Endothelial cell of umbilical vein (primary cell): ENCODE measurements at regions not wholly inside any gene's neighbourhood (a gene's known extent, or its start where the extent isn't known, plus 50 kb on each side); places are given as distances from the start of the nearest gene placed in this dataset.

Source experiments
- BruUV-seq: library from RNA; stranded (reverse); fragments of 400-500 nt; replicated peaks from 2 replicates; lab custom pipeline; 2021; lab: Mats Ljungman, UMichigan
- CTCF ChIA-PET: fragments of 300-600, 350-600 bp; sonication (Branson Sonifier 250); formaldehyde crosslinking; loops from one replicate; lab custom pipeline; 2021; ENCODE audit warnings: antibody characterized with exemption, inconsistent platforms; lab: Charles Lee
- POLR2A ChIA-PET: fragments of 300-600, 350-600 bp; sonication (Branson Sonifier 250); formaldehyde crosslinking; loops from one replicate; lab custom pipeline; 2021; ENCODE audit warnings: antibody characterized with exemption, inconsistent platforms; lab: Charles Lee
- DNase-seq: peaks from one replicate; pipeline ENCODE4 v3.0.0-alpha.2; 2011; ENCODE audit warnings: low read depth, low spot score
- FAIRE-seq: peaks from 2 replicates; lab custom pipeline; 2011; peaks lifted over from hg19 to GRCh38; lab: Jason Lieb, UNC
- H2AFZ ChIP-seq: 2 replicates; pipeline ENCODE4 v1.6.0; 2012; ENCODE audit warnings: low read depth, low read length, control low read depth, inconsistent platforms
- H3K27ac ChIP-seq: 2 replicates; pipeline ENCODE4 v1.5.1; 2011; ENCODE audit warnings: low read depth, mild to moderate bottlenecking, control low read depth, low read length, moderate library complexity; ENCODE audit not compliant: insufficient read depth
- H3K27me3 ChIP-seq, 2 experiments: 2 replicates each; pipeline versions ENCODE4 v1.6.0 to v1.6.1; 2011; ENCODE audit warnings: low read length in 2 of 2, mixed read lengths in 1 of 2; ENCODE audit not compliant: control insufficient read depth in 2 of 2, insufficient read depth in 2 of 2
- H3K36me3 ChIP-seq, 2 experiments: 2 replicates in 1 of 2; 3 replicates in 1 of 2; pipeline ENCODE4 v1.5.1; 2011; ENCODE audit warnings: low read length in 2 of 2, mild to moderate bottlenecking in 1 of 2, moderate library complexity in 1 of 2; ENCODE audit not compliant: control insufficient read depth in 2 of 2, insufficient read depth in 2 of 2; ENCODE audit errors: extremely low read depth in 1 of 2
- H3K4me1 ChIP-seq: 3 replicates; pipeline ENCODE4 v1.5.1; 2011; ENCODE audit warnings: mild to moderate bottlenecking, low read length; ENCODE audit not compliant: control insufficient read depth, insufficient read depth; ENCODE audit errors: extremely low read depth
- H3K4me2 ChIP-seq: 2 replicates; pipeline ENCODE4 v1.6.1; 2011; ENCODE audit warnings: low read length, control low read depth, mixed read lengths; ENCODE audit not compliant: insufficient read depth
- H3K4me3 ChIP-seq, 3 experiments: fragments of 200-600 bp in 1 of 3; sonication (generic), shearing (Covaris generic) in 1 of 3; replicated peaks in 1 of 3; 2 replicates each; pipeline ENCODE4 v1.5.1; 2011 to 2016; ENCODE audit warnings: control low read depth in 3 of 3, low read length in 3 of 3, mild to moderate bottlenecking in 2 of 3, inconsistent platforms in 1 of 3, low read depth in 1 of 3, moderate library complexity in 1 of 3; ENCODE audit not compliant: insufficient read depth in 1 of 3
- H3K79me2 ChIP-seq: 2 replicates; pipeline ENCODE4 v1.6.0; 2012; ENCODE audit warnings: low read length, inconsistent platforms; ENCODE audit not compliant: control insufficient read depth, insufficient read depth
- H3K9ac ChIP-seq: replicated peaks from 2 replicates; pipeline ENCODE3; 2011; ENCODE audit warnings: low read length, control low read depth; ENCODE audit not compliant: insufficient read depth; ENCODE audit errors: extremely low read depth
- H3K9me1 ChIP-seq: replicated peaks from 3 replicates; pipeline ENCODE4 v1.6.0; 2011; ENCODE audit warnings: mild to moderate bottlenecking, low read length; ENCODE audit not compliant: control insufficient read depth, insufficient read depth; ENCODE audit errors: extremely low read depth
- H3K9me3 ChIP-seq: replicated peaks from 2 replicates; pipeline ENCODE4 v1.5.1; 2012; ENCODE audit warnings: low read length, inconsistent platforms; ENCODE audit not compliant: control insufficient read depth, insufficient read depth
- H4K20me1 ChIP-seq: replicated peaks from 2 replicates; pipeline ENCODE3; 2011; ENCODE audit warnings: mild to moderate bottlenecking, low read length; ENCODE audit not compliant: control insufficient read depth, insufficient read depth; ENCODE audit errors: extremely low read depth
- EZH2 ChIP-seq: IDR thresholded peaks from 2 replicates; pipeline ENCODE4 v1.6.1; 2012; ENCODE audit warnings: borderline replicate concordance, low read depth, mild to moderate bottlenecking, moderate library complexity, low read length, inconsistent platforms; ENCODE audit not compliant: severe bottlenecking
- FOS ChIP-seq: IDR thresholded peaks from 2 replicates; pipeline ENCODE4 v1.6.1; 2011; ENCODE audit warnings: mild to moderate bottlenecking, low read length, moderate library complexity, borderline replicate concordance; ENCODE audit not compliant: insufficient read depth
- GATA2 ChIP-seq: IDR thresholded peaks from 2 replicates; pipeline ENCODE4 v1.7.0; 2011; ENCODE audit warnings: low read depth, mild to moderate bottlenecking, moderate library complexity, mixed read lengths, low read length; ENCODE audit not compliant: insufficient read length, insufficient read depth
- JUN ChIP-seq: IDR thresholded peaks from 2 replicates; pipeline ENCODE4 v1.6.1; 2011; ENCODE audit warnings: borderline replicate concordance, low read depth; ENCODE audit not compliant: insufficient read length, insufficient read depth
- MYC ChIP-seq: IDR thresholded peaks from one replicate; pipeline ENCODE4 v1.6.1; 2011; ENCODE audit warnings: mild to moderate bottlenecking, low read depth, low read length
- POLR2A ChIP-seq: IDR thresholded peaks from 2 replicates; pipeline ENCODE4 v1.6.1; 2012; ENCODE audit warnings: low read depth, mild to moderate bottlenecking, control low read depth, low read length
- POLR2AphosphoS5 ChIP-seq: IDR thresholded peaks from 2 replicates; pipeline ENCODE4 v1.6.1; 2012; ENCODE audit warnings: low read depth, mild to moderate bottlenecking, control low read depth, low read length, moderate library complexity; ENCODE audit not compliant: insufficient read depth
- dilution Hi-C: fragments of 300-500 bp; cut with MboI; formaldehyde crosslinking; loops from one replicate; pipeline ENCODE4 v1.15.0; 2019; ENCODE audit warnings: low sequenced_read_pairs; ENCODE audit not compliant: extremely low pct_ligation_motif_present
- intact Hi-C: fragments of 100-400 bp; cut with micrococcal nuclease; formaldehyde crosslinking; loops from one replicate; pipeline ENCODE4 v1.10.0; 2022
- TF ChIP-seq, protein P1 (sequence below), 2 donors: IDR thresholded peaks; 1 replicate in 1 of 2; 2 replicates in 1 of 2; pipeline ENCODE4 v1.5.1; 2011; ENCODE audit warnings: low read length in 2 of 2, mild to moderate bottlenecking in 2 of 2, moderate library complexity in 2 of 2, control low read depth in 1 of 2, inconsistent platforms in 1 of 2, low read depth in 1 of 2; ENCODE audit not compliant: insufficient read depth in 1 of 2; ENCODE audit errors: extremely low read depth in 1 of 2
- TF ChIP-seq, protein P2 (sequence below): IDR thresholded peaks from 2 replicates; pipeline ENCODE4 v1.6.1; 2011; ENCODE audit not compliant: insufficient read depth, insufficient read length

DNA sequence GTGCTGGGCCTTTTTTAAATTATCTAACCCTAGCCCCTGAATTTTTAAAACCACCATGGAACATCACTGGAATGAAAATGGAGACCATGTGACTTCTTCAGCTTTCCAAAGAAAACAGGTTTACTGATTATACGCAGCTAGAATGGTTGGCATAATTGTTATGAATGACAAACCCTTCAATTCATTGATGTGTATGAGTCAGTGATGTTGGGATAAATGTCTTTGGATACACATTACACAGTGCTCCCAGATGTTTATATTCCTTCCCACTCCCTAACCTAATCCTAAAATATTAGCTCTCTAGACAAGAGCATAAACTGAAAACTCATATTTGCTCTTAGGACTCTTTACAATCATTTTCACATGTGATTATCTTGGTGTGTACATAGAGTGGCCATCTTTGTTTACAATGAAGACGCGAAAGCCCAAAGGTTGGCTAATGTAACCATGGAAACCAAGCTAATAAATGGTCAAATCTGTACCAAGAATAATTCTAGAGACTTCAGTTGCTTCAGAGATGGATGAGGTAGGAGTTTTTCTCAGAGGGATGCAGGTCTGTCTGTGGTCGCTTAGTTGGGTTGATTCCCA, 131.2 kb upstream of the HMHB1 start:
- no peak overlapping the region for H2AFZ ChIP-seq
- ChIA-PET POLR2A (no interaction called here), CTCF (no interaction called here)
- no TSS peak for BruUV-seq
- no peaks in the 10 kb centered on the region for H3K9me1 ChIP-seq
- FAIRE-seq (no peak), DNase-seq (no peak)
- no peaks in the 10 kb centered on the region for H3K4me1 ChIP-seq
- H3K79me2 ChIP-seq: no peaks in the 10 kb centered on the region
- no peaks in the 10 kb centered on the region for H3K36me3 ChIP-seq
- intact Hi-C loops: no loop called here
- H3K27me3 ChIP-seq: peaks cover 0 to 4% of the 10 kb centered on the region in 2 experiments
- H3K9me3 ChIP-seq: no peaks in the 10 kb centered on the region
- no peak overlapping the region for H3K27ac ChIP-seq
- dilution Hi-C loops: no loop called here
- TF ChIP-seq POLR2AphosphoS5 (no peak), GATA2 (no peak), JUN (no peak), FOS (no peak), EZH2 (no peak), MYC (no peak), POLR2A (no peak)
- TF ChIP-seq, protein P1, sequence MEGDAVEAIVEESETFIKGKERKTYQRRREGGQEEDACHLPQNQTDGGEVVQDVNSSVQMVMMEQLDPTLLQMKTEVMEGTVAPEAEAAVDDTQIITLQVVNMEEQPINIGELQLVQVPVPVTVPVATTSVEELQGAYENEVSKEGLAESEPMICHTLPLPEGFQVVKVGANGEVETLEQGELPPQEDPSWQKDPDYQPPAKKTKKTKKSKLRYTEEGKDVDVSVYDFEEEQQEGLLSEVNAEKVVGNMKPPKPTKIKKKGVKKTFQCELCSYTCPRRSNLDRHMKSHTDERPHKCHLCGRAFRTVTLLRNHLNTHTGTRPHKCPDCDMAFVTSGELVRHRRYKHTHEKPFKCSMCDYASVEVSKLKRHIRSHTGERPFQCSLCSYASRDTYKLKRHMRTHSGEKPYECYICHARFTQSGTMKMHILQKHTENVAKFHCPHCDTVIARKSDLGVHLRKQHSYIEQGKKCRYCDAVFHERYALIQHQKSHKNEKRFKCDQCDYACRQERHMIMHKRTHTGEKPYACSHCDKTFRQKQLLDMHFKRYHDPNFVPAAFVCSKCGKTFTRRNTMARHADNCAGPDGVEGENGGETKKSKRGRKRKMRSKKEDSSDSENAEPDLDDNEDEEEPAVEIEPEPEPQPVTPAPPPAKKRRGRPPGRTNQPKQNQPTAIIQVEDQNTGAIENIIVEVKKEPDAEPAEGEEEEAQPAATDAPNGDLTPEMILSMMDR (IDR thresholded peaks at IDR 0.05; ENCODE audit: extremely low read depth in 1 of 2, insufficient read depth in 1 of 2, low read depth in 1 of 2, low read length in 2 of 2): no peak
- TF ChIP-seq, protein P2, sequence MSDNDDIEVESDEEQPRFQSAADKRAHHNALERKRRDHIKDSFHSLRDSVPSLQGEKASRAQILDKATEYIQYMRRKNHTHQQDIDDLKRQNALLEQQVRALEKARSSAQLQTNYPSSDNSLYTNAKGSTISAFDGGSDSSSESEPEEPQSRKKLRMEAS: no peak
- H3K4me2 ChIP-seq: no peak overlapping the region
- H3K4me3 ChIP-seq: no peak overlapping the region
- H4K20me1 ChIP-seq: no peaks in the 10 kb centered on the region
- no peak overlapping the region for H3K9ac ChIP-seq
